K562 (cell line): ENCODE measurements at regions not wholly inside any gene's neighbourhood (a gene's known extent, or its start where the extent isn't known, plus 50 kb on each side); places are given as distances from the start of the nearest gene placed in this dataset.
"Not testable (repeated sequence)": the region's sequence is repeated elsewhere in the genome, so short reads cannot be mapped to it uniquely, and the experiment has no call there.

ENCODE experiments used
- ATAC-seq: fragments of 200-7000 bp; cut with Tn5 transposase; 3 replicates; pipeline ENCODE4 v1.9.1; 2020; ENCODE audit warnings: moderate library complexity
- BruUV-seq: library from RNA; stranded (reverse); fragments of 400-500 nt; replicated peaks from 2 replicates; lab custom pipeline; 2021; lab: Mats Ljungman, UMichigan
- CTCF ChIA-PET: fragments of 300-600 bp; formaldehyde crosslinking; extraction: SDS; loops from one replicate; lab custom pipeline; 2021; ENCODE audit warnings: low intra/inter-chr PET ratio; lab: Yijun Ruan, JAX
- POLR2A ChIA-PET: fragments of 300-600, 350-650 bp; sonication (Branson Sonifier 250); formaldehyde crosslinking; extraction: SDS; loops from one replicate; lab custom pipeline; 2021; ENCODE audit warnings: antibody characterized with exemption, inconsistent platforms; lab: Yijun Ruan, JAX
- DNase-seq, 4 experiments: peaks; one replicate each; pipeline versions ENCODE4 v3.0.0 to v3.0.0-alpha.2; 2011 to 2018; ENCODE audit warnings: low spot score in 3 of 4, mixed read lengths in 3 of 4; ENCODE audit errors: extremely low read depth in 1 of 4
- FAIRE-seq: peaks from 2 replicates; lab custom pipeline; 2011; peaks lifted over from hg19 to GRCh38; lab: Jason Lieb, UNC
- H2AFZ ChIP-seq: 2 replicates; pipeline ENCODE4 v1.6.0; 2011; ENCODE audit warnings: low read depth, low read length, control low read depth, inconsistent platforms
- H3K27ac ChIP-seq: fragments of 200-600 bp; 3 replicates; pipeline ENCODE4 v1.8.0; 2011; ENCODE audit warnings: low read depth, mild to moderate bottlenecking, control low read depth, inconsistent platforms, low read length, moderate library complexity, mixed read lengths; ENCODE audit errors: extremely low read depth
- H3K27me3 ChIP-seq, 2 experiments: fragments of 300-600 bp in 1 of 2; 2 replicates in 1 of 2; 3 replicates in 1 of 2; pipeline versions ENCODE4 v1.6.0 to v1.8.0; 2011; ENCODE audit warnings: inconsistent platforms in 2 of 2, low read length in 2 of 2, mild to moderate bottlenecking in 1 of 2, mixed read lengths in 1 of 2, moderate library complexity in 1 of 2; ENCODE audit not compliant: control insufficient read depth in 2 of 2, insufficient read depth in 2 of 2
- H3K36me3 ChIP-seq: fragments of 300-600 bp; 3 replicates; pipeline ENCODE4 v1.8.0; 2011; ENCODE audit warnings: mild to moderate bottlenecking, low read length, inconsistent platforms; ENCODE audit not compliant: control insufficient read depth, insufficient read depth
- H3K4me1 ChIP-seq, 2 experiments: fragments of 200-600 bp in 1 of 2; replicated peaks in 1 of 2; 2 replicates in 1 of 2; 3 replicates in 1 of 2; pipeline versions ENCODE4 v1.5.1 to v1.8.0; 2011; ENCODE audit warnings: inconsistent platforms in 2 of 2, low read length in 2 of 2, mild to moderate bottlenecking in 1 of 2, mixed read lengths in 1 of 2, moderate library complexity in 1 of 2; ENCODE audit not compliant: control insufficient read depth in 2 of 2, insufficient read depth in 2 of 2
- H3K4me2 ChIP-seq: 2 replicates; pipeline ENCODE4 v1.6.1; 2011; ENCODE audit warnings: low read length, control low read depth, inconsistent platforms, mixed read lengths; ENCODE audit not compliant: insufficient read depth
- H3K4me3 ChIP-seq: fragments of 200-600 bp; sonication (generic), shearing (Covaris generic); 2 replicates; pipeline ENCODE4 v1.5.1; 2016; ENCODE audit warnings: control low read depth, inconsistent platforms
- H3K79me2 ChIP-seq: fragments of 200-600 bp; 3 replicates; pipeline ENCODE4 v1.8.0; 2011; ENCODE audit warnings: low read length, inconsistent platforms; ENCODE audit not compliant: control insufficient read depth, insufficient read depth
- H3K9ac ChIP-seq, 2 experiments: 2 replicates each; pipeline versions ENCODE4 v1.6.0 to v1.6.1; 2011; ENCODE audit warnings: low read depth in 2 of 2, low read length in 2 of 2, control low read depth in 1 of 2, inconsistent platforms in 1 of 2, mild to moderate bottlenecking in 1 of 2, mixed read lengths in 1 of 2; ENCODE audit not compliant: insufficient read depth in 1 of 2
- H3K9me1 ChIP-seq: one replicate; pipeline ENCODE4 v1.6.0; 2011; ENCODE audit warnings: inconsistent platforms, mild to moderate bottlenecking, low read length, moderate library complexity; ENCODE audit not compliant: control insufficient read depth, insufficient read depth
- H3K9me3 ChIP-seq: replicated peaks from 2 replicates; pipeline ENCODE4 v1.5.1; 2011; ENCODE audit warnings: low read depth, low read length, inconsistent platforms; ENCODE audit not compliant: control insufficient read depth, insufficient read depth
- H4K20me1 ChIP-seq: replicated peaks from 2 replicates; pipeline ENCODE4 v1.6.1; 2011; ENCODE audit warnings: low read length, inconsistent platforms, mixed read lengths; ENCODE audit not compliant: control insufficient read depth, insufficient read depth
- PRMT5 ChIP-seq: sonication (generic); formaldehyde crosslinking; IDR thresholded peaks from 2 replicates; pipeline ENCODE4 v1.5.0; 2020; ENCODE audit warnings: missing genetic modification reagents
- ZC3H4 ChIP-seq: sonication (generic); formaldehyde crosslinking; IDR thresholded peaks from 2 replicates; pipeline ENCODE4 v1.9.0; 2021; ENCODE audit warnings: missing genetic modification reagents, borderline replicate concordance
- WGBS: fragments of 100-300 bp; shearing (Covaris generic); methylation state at CpG from one replicate; pipeline ENCODE4 v1.1.6; 2016; ENCODE audit warnings: low coverage, mixed read lengths; ENCODE audit not compliant: insufficient coverage; ENCODE audit errors: missing lambda C conversion rate; 5-methylcytosine and 5-hydroxymethylcytosine counted together
- in situ Hi-C: fragments of 300-500 bp; cut with MboI; formaldehyde crosslinking; loops from 4 replicates; pipeline ENCODE4 v1.15.0; 2018; ENCODE audit warnings: inconsistent platforms, mixed read lengths
- intact Hi-C: fragments of 100-400 bp; cut with micrococcal nuclease; formaldehyde crosslinking; loops from 2 replicates; pipeline ENCODE4 v1.14.2; 2022
- TF ChIP-seq, protein P1 (sequence below): sonication (generic); formaldehyde crosslinking; IDR thresholded peaks from 2 replicates; pipeline ENCODE4 v1.8.1; 2022; ENCODE audit warnings: missing genetic modification reagents
- TF ChIP-seq, protein P2 (sequence below): fragments of 250-450 bp; sonication (Bioruptor Pico); IDR thresholded peaks from 2 replicates; pipeline ENCODE4 v1.9.0; 2021; ENCODE audit warnings: mild to moderate bottlenecking, inconsistent platforms

GRCh38 chr20:51943761-51944160 is 141.4 kb upstream of the SALL4 start (continued):
- TF ChIP-seq, protein P1, sequence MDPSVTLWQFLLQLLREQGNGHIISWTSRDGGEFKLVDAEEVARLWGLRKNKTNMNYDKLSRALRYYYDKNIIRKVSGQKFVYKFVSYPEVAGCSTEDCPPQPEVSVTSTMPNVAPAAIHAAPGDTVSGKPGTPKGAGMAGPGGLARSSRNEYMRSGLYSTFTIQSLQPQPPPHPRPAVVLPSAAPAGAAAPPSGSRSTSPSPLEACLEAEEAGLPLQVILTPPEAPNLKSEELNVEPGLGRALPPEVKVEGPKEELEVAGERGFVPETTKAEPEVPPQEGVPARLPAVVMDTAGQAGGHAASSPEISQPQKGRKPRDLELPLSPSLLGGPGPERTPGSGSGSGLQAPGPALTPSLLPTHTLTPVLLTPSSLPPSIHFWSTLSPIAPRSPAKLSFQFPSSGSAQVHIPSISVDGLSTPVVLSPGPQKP (CRISPR knock-in tag), result no peak
- TF ChIP-seq, protein P2, sequence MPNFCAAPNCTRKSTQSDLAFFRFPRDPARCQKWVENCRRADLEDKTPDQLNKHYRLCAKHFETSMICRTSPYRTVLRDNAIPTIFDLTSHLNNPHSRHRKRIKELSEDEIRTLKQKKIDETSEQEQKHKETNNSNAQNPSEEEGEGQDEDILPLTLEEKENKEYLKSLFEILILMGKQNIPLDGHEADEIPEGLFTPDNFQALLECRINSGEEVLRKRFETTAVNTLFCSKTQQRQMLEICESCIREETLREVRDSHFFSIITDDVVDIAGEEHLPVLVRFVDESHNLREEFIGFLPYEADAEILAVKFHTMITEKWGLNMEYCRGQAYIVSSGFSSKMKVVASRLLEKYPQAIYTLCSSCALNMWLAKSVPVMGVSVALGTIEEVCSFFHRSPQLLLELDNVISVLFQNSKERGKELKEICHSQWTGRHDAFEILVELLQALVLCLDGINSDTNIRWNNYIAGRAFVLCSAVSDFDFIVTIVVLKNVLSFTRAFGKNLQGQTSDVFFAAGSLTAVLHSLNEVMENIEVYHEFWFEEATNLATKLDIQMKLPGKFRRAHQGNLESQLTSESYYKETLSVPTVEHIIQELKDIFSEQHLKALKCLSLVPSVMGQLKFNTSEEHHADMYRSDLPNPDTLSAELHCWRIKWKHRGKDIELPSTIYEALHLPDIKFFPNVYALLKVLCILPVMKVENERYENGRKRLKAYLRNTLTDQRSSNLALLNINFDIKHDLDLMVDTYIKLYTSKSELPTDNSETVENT (CRISPR knock-in tag), result no peak
- no peak for TF ChIP-seq ZC3H4 (CRISPR knock-in tag)
- no peak for TF ChIP-seq PRMT5 (CRISPR knock-in tag)

GRCh38 chr20:51943326-51943725 is 141.0 kb upstream of the SALL4 start:
- H3K36me3 ChIP-seq, BruUV-seq, DNase-seq, CTCF ChIA-PET, H3K27ac ChIP-seq, H3K79me2 ChIP-seq, H3K9me3 ChIP-seq, FAIRE-seq, H2AFZ ChIP-seq, H3K4me1 ChIP-seq, H3K4me3 ChIP-seq, H4K20me1 ChIP-seq, H3K9me1 ChIP-seq, ATAC-seq, H3K9ac ChIP-seq, POLR2A ChIA-PET, intact Hi-C loops, H3K4me2 ChIP-seq, in situ Hi-C loops: not testable (repeated sequence)
- 0% methylated on average over 3 of the region's 6 CpGs for WGBS
- H3K27me3 ChIP-seq, result peaks cover 15 to 30% of the 10 kb centered on the region in 2 experiments
